A549 (cell line): ENCODE measurements at regions not wholly inside any gene's neighbourhood (a gene's known extent, or its start where the extent isn't known, plus 50 kb on each side); places are given as distances from the start of the nearest gene placed in this dataset.

Experiments used
- POLR2A ChIP-seq: IDR thresholded peaks from 2 replicates; pipeline ENCODE4 v1.6.1; 2012; ENCODE audit warnings: mild to moderate bottlenecking, low read length
- TF ChIP-seq, protein P1 (sequence below): fragments of 200-600 bp; sonication (generic); IDR thresholded peaks from 2 replicates; pipeline ENCODE4 v1.6.1; 2016; ENCODE audit warnings: antibody characterized with exemption, mild to moderate bottlenecking, moderate library complexity
- TF ChIP-seq, protein P2 (sequence below): fragments of >200 bp; sonication (Bioruptor Twin); formaldehyde crosslinking; IDR thresholded peaks from 3 replicates; pipeline ENCODE4 v1.5.1; 2016
- TF ChIP-seq, protein P3 (sequence below): IDR thresholded peaks from 2 replicates; pipeline ENCODE4 v1.6.1; 2012; ENCODE audit warnings: low read depth, borderline replicate concordance

DNA sequence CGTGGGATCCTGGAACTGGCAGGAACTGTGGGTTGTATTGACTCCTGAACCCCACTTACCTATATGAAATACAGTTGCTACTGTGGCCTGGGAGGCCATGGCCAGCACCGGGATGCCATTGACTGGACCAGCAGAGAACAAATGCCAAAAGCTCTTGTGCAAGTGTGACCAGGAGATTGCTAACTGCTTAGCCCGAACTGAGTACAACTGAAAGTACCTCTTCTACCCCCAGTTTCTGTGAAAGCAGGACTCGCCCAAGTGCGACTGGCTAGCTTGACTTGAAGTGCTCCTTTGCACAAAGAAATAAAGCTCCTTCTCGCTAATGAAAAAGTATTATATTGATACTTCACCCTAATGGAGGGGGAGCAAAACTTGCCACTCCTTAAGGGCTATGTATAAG, 101.3 kb upstream of the ATP11B start:
- TF ChIP-seq, protein P1, sequence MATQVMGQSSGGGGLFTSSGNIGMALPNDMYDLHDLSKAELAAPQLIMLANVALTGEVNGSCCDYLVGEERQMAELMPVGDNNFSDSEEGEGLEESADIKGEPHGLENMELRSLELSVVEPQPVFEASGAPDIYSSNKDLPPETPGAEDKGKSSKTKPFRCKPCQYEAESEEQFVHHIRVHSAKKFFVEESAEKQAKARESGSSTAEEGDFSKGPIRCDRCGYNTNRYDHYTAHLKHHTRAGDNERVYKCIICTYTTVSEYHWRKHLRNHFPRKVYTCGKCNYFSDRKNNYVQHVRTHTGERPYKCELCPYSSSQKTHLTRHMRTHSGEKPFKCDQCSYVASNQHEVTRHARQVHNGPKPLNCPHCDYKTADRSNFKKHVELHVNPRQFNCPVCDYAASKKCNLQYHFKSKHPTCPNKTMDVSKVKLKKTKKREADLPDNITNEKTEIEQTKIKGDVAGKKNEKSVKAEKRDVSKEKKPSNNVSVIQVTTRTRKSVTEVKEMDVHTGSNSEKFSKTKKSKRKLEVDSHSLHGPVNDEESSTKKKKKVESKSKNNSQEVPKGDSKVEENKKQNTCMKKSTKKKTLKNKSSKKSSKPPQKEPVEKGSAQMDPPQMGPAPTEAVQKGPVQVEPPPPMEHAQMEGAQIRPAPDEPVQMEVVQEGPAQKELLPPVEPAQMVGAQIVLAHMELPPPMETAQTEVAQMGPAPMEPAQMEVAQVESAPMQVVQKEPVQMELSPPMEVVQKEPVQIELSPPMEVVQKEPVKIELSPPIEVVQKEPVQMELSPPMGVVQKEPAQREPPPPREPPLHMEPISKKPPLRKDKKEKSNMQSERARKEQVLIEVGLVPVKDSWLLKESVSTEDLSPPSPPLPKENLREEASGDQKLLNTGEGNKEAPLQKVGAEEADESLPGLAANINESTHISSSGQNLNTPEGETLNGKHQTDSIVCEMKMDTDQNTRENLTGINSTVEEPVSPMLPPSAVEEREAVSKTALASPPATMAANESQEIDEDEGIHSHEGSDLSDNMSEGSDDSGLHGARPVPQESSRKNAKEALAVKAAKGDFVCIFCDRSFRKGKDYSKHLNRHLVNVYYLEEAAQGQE = no peak
- TF ChIP-seq POLR2A = no peak
- TF ChIP-seq, protein P2, sequence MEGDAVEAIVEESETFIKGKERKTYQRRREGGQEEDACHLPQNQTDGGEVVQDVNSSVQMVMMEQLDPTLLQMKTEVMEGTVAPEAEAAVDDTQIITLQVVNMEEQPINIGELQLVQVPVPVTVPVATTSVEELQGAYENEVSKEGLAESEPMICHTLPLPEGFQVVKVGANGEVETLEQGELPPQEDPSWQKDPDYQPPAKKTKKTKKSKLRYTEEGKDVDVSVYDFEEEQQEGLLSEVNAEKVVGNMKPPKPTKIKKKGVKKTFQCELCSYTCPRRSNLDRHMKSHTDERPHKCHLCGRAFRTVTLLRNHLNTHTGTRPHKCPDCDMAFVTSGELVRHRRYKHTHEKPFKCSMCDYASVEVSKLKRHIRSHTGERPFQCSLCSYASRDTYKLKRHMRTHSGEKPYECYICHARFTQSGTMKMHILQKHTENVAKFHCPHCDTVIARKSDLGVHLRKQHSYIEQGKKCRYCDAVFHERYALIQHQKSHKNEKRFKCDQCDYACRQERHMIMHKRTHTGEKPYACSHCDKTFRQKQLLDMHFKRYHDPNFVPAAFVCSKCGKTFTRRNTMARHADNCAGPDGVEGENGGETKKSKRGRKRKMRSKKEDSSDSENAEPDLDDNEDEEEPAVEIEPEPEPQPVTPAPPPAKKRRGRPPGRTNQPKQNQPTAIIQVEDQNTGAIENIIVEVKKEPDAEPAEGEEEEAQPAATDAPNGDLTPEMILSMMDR = no peak
- TF ChIP-seq, protein P3, sequence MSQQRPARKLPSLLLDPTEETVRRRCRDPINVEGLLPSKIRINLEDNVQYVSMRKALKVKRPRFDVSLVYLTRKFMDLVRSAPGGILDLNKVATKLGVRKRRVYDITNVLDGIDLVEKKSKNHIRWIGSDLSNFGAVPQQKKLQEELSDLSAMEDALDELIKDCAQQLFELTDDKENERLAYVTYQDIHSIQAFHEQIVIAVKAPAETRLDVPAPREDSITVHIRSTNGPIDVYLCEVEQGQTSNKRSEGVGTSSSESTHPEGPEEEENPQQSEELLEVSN = no peak
